ENCODE measurements at regions not wholly inside any gene's neighbourhood (a gene's known extent, or its start where the extent isn't known, plus 50 kb on each side); places are given as distances from the start of the nearest gene placed in this dataset.
"Not testable (repeated sequence)": the region's sequence is repeated elsewhere in the genome, so short reads cannot be mapped to it uniquely, and the experiment has no call there.

DNA sequence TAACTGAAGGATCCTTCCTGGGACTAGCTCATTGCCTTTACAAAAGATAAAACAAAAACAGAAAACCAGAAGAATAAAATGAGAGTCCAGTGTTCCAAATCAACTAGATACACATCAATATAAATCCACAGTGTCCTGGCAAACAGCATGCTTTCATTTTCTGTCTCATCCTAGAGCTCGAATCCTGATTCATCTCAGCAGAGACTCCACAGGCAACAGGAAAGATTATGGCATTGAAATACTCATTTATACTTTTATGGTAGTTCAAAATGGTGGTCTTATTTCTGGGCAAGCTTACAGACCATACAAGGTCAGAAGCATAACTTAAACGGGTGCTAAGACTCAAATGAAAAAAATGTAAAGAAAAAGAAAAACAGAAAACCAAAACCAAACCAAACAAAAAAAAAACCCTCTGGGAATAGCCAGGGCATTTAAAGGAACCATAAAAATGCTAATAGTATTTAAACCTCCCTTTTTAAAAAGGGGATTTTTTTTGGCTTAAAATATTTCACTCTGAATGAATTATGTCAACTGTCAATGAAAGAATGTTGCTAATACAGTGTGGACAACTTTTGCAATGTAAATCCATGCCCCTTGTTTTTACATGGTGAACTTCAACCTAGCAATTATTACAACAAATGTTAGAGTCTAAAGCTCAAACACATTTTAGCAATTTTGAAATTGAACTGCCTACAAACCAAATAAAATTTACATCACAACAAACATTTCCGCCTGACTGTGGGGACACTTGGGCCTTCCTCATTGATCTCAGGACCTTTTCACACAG lies 57.9 kb downstream of the GPR101 start:
- no peak for DNase-seq

DNA sequence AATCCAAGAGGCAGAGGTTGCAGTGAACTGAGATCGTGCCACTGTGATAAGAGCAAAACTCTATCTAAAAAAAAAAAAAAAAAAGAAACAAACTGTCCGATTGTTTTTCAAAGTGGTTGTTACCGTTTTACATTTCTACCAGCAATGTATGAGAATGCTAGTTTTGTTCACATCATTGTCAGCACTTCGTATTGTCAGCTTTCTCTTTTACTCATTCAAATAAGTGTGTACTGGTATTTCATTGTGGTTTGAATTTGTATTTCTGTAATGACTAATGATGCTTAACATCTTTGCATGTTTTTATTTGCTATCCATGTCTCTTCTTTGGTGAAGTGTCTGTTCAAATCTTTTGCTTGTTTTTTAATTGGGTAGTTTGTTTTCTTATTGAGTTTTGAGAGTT lies 65.8 kb downstream of the GPR101 start:
- no peak for DNase-seq

DNA sequence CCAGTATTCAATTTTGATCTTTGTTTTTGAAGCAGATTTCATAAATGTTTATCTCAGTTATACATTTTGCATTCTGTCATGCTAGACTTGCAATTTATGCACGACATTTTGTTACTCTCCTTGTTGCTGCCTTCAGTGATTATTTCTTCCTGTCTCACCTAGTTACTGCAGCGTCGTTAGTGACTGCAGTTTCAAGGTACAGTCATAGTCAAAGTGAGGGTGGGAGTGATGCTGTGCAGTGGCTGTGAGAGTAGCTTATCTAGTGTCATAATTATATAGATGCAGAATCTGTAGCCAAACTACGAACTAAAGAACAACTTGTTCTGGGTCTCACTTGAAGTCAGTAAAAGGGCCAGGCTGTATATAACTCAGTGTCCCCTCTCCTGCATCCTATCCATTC lies 69.8 kb downstream of the GPR101 start:
- DNase-seq: no peak

DNA sequence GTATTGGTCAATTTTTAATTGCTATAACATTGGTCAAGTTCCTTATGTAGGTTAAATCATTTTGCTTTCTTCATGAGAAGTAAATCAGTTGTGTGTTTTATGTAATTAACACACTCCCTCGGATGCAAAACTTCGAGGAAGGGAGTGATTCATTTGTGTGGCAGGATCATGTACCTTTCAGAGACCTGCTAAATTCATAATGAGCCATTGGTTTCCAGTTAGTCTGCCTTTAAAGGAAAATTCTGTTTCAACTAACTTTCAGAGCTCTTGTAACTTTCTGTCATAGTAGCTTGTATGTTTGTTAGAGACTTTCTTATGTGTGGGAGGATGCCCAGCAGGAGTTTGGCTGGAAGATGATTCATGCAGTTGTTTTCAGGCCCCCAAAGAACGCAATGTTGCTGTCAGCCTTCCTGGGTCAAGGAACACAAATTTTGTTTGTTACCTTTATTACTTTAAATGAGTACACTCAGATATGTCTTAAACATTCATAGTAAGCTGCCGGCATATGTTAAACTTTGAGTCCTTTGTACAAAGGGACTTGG lies 72.1 kb downstream of the GPR101 start:
- DNase-seq: no peak

DNA sequence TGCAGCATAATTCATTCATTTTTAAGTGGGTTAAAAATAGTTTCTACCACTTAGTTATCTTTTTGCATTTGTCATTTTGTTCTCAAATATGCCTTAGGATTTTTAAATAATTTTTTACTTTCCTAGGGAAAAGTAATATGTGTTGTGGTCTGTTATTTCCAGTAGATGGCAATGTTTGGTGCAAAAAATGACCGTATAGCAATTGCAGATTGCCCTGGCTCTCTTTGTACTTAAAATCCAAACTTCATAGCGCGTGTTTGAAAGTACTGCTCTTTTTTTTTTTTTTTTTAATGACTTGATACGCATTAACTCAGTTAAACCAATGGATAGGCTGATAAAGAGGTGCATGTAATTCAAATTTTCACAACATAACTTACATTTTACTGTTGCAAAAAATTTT lies 74.4 kb upstream of the RBMX start:
- no peak for DNase-seq

DNA sequence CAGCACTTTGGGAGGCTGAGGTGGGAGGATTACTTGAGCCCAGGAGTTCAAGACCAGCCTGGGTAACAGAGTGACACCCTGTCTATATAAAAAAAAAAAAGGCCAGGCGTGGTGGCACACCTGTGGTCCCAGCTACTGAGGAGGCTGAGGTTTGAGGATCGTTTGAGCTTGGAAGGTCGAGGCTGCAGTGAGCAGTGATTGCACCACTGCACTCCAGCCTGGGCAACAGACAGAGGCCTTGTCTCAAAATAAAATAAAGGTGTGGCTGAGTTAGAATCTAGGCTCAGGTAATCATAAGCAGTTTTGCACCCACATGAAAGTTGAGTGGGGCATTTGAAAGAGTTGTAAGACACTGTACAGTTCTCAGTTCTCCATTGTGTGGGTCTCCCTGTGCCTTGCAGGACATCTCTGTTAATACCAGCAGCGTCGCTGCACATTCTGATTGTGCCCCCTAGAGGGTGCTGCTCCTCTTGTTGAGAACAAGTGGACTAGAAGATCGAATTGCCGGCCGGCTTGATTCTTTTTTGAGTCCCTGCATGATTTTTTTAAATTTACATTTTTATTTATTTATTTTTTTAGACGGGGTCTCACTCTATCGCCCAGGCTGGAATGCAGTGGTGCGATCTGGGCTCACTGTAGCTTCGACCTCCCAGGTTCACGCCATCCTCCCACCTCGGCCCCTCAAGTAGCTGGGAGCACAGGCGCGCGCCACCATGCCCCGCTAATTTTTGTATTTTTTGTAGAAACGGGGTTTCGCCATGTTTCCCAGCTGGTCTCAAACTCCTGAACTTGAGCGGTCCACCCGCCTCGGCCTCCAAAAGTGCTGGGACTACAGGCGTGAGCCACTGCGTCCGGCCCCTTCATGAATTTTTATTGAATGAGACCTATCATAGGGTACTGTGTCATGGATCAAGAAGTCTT lies 73.6 kb upstream of the RBMX start:
- DNase-seq: peak; percentile 14

DNA sequence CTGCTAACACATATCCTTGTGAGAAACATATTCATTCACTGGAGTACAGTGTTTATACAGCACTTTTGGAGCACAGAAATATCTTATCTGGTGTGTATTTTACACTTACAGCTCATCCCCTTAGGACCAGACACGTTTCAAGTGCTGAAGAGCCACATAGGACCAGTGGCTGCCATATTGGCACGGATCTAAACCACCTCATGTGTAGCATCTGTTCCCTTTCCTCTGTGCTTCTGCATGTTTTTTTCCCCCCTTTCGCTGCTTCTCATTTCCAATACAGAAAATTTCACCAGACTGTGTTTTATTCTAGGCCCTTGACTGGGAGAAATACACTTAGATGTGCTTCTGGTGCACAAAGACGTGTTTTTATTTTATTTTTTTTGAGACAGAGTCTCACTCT lies 69.7 kb upstream of the RBMX start:
- DNase-seq: no peak

DNA sequence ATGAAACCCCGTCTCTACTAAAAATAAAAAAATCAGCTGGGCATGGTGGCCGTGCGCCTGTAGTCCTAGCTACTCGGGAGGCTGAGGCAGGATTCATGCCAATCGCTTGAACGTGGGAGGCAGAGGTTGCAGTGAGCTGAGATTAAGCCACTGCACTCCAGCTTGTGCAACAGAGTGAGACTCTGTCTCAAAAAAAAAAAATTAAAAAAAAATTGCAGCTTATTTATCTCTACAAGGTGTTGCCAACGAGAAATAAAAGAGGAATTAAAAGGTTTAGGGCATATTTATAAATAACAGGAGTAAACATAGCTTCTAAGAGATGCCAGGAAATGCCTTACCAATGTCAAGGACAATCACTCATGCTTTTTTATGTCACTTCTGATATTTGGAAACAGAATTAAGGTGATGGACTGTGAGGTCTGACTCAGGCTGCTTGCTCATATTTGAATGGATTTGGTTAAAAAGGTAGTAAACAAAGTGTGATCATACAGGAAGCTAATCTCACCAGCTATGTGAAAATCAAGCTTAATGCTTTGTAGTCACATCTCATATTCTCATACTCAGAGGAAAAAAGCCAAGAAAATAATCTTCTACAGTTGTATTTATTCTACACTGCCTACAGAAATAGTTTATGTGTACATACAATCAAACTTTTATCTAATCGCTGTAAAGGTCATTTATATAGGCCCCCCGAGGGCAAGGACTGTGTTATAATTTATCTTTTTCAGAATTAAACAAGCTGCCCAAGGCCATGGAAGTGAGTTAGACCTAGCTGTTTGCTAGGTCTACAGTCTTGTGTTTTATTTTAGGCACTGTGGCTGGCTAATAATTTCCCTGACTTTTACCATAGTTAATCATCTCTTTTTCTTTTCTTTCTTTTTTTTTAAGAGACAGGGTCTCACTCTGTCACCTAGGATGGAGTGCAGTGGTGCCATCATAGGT lies 61.1 kb upstream of the RBMX start:
- DNase-seq: no peak

DNA sequence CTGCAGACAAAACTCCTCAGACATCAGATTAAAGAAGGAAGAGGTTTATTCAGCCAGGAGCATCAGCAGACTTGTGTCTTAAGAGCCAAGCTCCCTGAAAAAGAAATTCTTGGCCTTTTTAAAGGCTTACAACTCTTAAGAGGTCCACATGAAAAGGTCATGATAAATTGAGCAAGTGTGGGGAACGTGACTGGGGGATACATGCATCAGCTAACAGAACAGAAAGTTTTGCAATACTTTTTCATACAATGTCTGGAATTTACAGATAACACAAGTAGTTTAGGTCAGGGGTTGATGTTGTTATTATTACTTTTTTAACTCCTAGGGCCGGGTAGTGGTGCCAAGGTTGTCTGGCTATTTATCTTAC lies 55.6 kb upstream of the RBMX start:
- DNase-seq: no peak

DNA sequence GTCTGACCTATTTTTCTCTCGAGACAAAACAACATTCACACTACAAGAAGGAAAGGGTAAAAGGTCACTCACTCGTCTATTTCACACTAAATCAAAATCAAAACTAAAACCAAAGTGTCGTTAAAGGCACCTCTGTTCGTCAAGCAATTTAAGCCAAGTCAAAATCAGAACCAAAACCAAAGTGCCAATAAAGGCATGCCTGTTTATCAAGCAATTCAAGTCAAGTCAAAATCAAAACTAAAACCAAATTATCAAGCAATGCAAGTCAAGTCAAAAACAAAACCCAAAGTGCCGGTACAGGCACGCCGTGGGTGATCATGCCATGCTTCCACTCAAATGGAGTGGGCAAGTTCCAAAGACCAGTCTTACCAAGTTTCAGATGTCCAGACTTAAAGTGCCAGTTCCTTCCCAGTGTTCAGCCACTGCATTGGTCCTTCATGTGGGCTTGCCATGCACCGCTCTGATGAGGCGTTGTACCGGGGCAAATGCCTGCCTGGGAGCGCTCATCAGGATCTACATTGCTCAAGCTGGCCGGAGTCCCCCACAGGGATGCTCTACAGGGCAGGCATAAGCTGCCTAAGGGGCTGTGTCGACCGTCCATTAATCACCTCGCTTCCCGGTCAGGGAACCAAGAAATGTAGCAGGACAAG lies 55.1 kb upstream of the RBMX start:
- DNase-seq: not testable (repeated sequence)

DNA sequence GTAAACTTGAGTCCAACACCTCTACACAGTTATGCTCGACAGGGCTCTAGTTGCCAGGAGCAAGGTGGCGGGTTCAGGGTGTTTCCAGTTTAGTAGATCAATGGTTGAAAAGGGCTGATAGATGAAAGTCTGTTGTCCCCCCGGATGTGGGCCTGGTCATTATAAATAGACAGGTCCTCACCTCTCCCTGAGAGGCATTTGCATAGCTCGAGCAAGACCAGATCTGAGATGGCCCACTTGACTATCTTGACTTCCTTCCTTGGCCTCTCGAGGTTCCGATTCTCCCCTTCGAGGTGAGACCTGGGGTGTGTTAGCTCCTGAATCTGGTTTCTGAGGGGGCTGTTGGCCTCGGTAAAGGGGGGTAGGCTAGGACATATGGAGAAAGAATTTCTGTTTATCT lies 54.1 kb upstream of the RBMX start:
- not testable (repeated sequence) for DNase-seq

DNA sequence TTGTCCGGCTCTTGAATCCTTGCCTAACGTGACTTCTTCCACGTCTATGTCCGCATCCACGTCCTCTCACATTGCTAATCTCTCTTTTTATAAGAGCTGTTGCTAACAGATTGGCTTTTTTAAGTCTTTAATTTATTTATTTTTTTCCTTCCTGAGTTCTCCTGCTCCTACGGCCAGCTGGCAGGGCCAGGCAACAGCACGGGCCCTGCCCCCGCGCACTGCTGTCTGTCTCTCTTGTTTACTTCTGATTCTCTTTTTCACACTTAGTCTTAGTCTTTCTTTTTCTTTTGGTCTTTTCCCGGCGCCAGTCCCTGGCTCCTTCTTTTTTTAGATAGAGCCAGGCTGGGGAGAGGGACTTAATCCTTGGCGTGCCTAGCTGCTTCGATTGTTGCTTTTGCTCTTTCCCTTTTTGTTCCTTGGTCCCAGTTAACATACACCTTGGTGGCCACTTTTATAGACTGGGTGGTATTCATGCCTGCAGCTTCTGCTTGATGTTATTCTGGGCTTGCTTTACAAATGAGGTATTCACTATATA lies 53.2 kb upstream of the RBMX start:
- no peak for DNase-seq

DNA sequence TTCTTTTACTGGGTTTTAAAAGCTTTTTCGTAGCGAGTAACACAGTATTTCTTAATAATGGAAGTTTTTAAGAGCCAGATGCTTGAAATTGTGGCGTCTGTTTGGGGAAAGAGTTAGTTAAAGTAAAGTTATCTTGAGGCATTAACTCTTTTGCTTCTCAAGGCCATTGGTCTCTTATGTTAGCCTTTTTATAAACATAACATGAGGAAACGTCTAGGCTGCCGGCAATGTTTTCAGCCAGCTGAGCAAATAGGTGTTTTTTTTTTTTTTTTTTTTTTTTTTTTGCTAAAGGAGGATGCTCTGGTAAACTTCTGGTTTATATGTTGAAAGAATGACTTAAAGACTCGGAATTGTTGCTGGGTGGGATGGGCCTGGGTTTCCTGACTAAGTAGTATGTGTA lies 51.1 kb upstream of the RBMX start:
- no peak for DNase-seq

All from activated CD4-positive, alpha-beta T cell treated with anti-CD3 and anti-CD28 coated beads for 1 hour (primary cell).